NCI-H524 treated with DMSO at 0.1 percent for 48 hours (cell line): ENCODE measurements at regions not wholly inside any gene's neighbourhood (a gene's known extent, or its start where the extent isn't known, plus 50 kb on each side); places are given as distances from the start of the nearest gene placed in this dataset.
"Not testable (repeated sequence)": the region's sequence is repeated elsewhere in the genome, so short reads cannot be mapped to it uniquely, and the experiment has no call there.

Experiments
- DNase-seq: peaks from one replicate; lab custom pipeline; 2025; lab: John Stamatoyannopoulos, UW

DNA sequence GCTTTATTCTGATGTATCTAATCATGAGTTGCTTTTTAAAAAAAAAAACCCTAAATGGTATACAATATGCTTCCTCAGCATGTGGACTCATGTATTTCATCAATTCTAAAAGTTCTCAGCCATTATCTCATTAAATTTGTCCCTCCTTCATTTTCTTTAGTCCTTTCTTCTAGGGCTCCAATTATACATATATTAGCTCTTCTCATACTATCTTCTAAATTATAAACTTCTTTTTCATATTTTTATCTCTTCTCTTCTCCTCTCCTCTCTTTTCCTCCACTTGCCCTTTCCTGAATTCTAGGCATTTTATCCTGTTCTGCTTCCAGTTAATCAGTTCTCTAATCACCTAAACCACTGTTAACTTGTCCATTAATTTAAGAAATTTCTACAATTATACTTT lies 55.0 kb upstream of the IL33 start:
- DNase-seq, result no peak

DNA sequence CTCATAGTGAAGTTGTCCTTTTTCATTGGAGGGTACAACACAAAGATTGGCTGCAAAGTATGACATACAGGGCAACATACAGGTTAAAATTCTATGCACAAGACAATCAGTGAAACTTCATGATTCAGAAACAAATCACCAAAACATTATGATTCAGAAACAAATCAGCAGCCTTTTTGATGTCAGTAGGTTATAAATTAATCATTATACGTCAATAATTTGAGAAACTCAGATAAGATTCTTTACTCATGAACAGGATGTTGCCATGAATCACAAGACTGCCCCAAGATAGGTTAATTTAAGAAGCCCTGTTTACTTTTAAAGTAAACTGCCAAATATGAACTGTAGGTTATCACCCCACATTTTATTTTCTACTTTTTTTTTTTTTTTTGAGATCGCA lies 62.2 kb upstream of the IL33 start:
- no peak for DNase-seq

DNA sequence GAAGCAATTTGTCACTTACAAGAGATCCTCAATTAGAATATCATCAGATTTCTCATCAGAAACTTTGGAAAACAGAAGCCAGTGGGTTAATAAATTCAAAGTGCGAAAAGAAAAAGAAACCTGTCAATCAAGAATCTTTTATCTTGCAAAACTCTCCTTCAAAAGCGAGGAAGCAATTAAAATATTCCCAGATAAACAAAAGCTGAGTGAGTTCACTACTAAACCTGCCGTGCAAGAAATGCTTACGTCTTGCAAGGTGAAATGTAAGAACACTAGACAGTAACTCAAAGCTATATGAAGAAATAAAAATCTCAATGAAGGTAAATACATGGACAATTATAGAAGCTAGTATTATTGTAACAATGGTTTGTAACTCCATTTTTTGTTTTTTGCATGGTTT lies 62.8 kb upstream of the IL33 start:
- DNase-seq, result no peak

DNA sequence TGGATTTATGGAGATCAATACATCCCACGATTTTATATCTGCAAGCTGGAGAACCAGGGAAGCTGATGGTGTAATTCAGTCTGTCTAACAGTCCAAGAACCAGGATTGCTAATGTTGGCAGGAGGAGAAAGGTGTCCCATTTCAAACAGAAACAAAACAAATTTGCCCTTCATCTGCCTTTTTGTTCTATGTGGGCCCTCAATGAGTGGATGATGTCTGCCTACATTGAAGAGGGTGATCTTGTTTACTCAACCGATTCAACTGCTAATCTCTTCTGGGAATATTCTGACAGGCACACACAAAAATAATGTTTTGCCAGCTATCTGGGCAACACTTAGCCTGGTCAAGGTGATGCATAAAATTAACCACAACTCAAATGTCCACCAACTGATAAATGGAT lies 65.1 kb upstream of the IL33 start:
- no peak for DNase-seq

DNA sequence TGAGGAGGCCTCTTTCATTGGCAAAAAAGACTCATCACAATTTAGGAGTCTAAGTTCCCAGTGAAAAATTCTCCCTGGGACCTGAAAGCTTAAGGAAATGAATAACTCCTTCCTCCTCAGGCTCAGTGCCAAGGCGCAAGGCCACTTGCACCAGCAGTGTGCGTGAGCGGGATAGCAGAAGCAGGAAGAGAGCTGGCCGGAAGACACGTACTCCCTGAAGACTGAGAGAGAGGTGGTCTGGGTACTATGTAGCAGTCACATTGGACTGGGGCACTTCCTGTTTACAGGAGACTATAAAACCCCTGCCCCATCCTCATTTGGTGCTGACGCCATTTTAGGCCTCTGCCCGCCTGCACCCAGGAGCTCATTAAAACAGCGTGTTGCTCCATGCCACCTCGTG lies 66.3 kb upstream of the IL33 start:
- no peak for DNase-seq

DNA sequence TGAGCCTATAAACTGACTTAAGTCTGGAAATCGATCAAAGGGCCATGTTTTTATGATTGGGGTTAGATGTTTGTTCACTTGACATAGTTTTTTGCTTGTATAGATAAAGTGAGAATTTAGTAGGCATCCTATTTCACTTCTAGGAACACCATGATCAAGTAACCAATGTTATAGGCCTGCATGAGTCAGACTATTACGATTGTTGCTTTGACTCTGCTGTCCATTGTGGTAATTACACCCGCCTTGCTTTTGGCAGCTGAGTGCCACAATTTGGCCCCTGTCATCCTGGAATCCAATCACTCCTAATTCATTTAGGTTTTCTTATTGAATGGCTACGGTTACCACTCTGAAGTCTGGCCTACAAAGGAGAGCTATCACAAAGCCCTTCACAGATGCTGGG lies 67.8 kb upstream of the IL33 start:
- DNase-seq, result no peak

DNA sequence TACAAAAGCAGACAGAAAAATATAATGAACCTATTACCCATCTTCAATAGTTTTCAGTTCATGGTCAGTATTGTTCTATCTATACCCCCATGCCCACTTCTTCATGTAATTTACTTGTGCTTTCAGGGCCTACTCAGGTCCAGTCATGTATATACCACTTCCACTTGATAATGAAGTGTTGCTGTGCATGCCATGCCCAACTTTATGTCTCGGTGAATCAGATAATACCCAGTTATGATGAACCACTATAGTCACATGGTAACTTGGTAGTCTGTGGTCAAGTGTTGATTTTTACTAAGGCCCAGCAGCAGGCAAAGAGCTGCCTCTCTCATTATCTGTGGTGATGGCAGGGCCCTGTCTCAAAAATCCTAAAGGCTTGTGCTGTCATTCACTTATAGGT lies 70.7 kb upstream of the IL33 start:
- no peak for DNase-seq

DNA sequence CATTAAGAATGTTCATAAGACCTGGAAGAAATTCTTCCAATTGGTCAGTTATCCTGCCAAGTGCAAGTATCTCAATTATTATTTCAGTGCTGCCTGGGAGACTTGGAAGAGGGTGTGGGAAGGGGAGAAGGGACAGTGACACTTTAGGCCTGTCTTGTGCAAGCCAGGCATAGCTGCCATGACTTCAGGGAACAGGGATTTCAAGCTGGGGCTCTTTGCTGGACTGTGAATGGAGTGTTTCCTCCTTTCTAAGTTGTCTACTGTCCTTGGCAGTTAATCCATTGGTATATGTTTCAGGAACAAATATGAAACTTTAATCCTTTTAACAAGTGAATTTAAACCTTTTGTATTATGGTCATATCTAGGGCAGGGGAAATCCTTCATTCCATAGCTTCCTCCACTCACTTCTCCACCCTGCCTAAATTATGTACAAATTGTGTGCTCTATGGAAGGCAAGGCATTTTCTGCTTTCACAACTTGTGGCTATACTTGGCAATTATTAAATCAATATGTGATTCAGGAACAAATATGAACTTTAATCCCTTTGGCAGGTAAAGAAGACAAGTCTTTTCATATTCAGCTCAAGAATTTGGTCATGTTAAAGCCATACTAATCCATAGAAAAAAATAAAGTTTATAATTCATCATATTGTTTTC lies 72.7 kb upstream of the IL33 start:
- DNase-seq, result no peak

DNA sequence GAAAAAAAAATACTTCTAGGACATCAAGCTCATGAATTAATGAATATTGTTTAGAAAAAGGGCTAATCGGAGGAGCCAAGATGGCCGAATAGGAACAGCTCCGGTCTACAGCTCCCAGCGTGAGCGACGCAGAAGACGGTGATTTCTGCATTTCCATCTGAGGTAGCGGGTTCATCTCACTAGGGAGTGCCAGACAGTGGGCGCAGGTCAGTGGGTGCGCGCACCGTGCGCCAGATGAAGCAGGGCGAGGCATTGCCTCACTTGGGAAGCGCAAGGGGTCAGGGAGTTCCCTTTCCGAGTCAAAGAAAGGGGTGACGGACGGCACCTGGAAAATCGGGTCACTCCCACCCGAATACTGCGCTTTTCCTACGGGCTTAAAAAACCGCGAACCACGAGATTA lies 79.8 kb upstream of the IL33 start:
- not testable (repeated sequence) for DNase-seq

DNA sequence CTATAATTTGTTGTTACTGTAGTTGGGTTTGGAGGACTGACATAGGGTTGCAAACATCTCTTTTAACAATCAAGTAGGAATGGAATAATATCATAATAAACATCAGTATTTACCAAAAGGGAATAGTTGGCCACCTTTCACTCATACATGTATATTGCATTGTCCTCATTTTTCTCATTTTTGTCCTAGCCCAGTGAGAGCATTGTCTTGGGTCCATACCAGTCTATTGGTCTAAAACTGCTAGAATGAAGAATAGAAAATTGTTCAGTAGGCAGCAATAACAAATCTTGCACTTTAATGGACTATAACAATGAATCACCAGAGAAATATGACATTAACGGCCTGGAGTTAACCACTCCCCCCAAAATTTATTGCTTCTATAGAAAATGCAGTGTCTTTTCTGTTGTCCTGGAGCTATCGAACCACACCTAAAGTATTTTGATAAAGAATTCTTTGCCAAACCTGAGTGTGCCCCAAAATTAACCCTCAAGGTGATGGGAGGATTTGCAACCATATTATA lies 80.9 kb upstream of the IL33 start:
- DNase-seq, result no peak

DNA sequence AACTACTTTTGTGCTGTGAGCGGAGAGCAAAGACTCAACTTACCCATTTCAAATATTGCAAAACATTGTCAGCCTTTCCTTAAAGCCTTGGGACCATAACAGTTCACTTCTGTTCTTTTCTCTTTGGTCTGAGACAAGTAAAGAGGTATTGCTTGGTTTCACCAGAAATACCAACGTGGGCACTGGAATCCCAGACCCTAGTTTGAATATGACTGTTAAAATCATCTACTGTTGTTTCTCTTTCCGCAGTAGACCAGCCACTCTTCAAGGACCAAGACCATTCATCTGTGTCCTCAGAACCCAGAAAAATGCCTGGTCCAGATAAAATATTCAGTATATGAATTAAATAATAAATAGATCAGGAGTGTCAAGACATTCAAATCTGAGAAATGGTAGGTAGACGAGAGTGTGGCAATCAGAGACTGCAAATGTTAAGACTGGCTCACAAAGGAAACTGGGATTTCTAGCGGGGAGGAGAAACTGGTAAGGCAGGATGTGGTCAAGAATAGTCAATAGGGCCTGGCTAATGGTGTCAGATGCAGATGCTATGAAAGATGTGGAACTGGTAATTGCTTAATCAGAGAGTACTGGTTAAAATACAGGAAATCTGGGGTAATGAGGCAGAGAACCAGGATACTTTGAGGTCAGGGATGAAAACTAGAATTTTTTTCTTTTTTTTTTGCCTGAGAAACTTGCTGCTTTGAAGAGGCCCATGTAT lies 82.1 kb upstream of the IL33 start:
- no peak for DNase-seq

DNA sequence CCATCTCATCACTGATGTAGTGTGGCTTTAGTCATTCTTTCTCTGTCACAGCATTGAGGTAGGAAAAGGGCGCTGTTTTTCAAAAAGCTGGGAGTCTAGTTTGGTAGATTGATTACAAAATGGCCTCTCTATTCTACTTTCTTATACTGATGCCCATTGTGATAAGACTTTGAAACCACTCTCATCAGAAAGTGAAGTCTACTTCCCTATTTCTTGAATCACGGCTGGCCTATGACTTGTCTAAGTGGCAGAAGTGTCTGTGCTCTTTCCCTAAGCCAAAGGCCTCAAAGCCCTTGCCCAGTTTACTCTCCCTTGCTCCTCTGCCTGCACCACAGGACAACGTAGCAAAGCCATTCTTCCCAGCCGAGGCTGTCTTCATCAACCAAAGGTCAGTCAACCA lies 83.0 kb upstream of the IL33 start:
- no peak for DNase-seq

DNA sequence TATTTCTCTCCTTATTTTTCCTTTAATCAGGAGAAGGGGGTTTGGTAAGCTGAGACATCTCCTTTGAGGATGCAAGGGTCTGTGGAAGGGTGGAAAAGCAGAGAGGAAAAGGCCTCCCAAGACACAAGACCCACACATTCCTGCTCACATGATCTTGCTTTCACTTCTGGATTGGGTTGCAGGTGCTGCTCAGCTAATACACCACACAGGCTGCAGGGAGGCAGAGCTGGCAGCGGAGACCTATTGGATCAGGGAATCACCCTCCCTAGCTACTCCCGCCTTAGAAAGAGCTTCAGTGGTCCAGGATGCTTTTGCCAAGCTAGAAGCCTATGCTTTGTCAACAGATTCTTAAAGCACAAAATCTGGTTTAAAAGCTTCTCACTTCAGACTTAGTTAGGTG lies 87.6 kb upstream of the IL33 start:
- DNase-seq, result no peak

DNA sequence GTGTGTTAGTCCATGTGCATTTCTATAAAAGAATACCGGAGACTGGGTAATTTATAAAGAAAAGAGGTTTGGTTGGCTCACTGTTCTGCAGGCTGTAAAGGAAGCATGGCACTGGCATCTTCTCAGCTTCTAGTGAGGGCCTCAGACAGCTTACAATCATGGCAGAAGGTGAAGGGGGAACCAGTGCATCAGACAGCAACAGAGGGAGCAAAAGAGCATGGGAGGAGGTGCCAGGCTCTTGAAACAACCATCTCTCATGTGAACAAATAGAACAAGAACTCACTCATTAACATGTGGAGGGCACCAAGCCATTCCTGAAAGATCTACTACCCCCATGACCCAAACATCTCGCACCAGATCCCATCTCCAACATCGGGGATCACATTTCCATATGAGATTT lies 89.2 kb upstream of the IL33 start:
- DNase-seq, result no peak

DNA sequence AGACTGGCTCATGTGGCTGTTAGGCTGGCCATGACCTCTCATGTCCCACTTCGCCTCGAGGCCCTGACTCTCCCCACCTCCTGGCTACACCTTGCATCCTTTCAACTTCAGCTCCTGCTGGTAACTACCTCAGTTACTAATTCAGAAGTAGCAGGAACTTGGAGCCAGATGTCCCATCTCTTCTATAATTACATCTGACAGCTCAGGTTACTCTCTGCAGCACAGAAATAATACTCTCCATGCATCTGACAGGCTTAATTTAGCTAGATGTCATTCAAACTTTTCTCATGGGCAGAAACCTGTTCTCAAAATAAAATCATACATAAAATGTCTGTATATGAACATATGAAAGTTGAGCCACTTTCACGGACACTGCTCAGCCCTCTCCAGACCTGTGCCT lies 92.2 kb upstream of the IL33 start:
- DNase-seq, result peak; percentile 66

DNA sequence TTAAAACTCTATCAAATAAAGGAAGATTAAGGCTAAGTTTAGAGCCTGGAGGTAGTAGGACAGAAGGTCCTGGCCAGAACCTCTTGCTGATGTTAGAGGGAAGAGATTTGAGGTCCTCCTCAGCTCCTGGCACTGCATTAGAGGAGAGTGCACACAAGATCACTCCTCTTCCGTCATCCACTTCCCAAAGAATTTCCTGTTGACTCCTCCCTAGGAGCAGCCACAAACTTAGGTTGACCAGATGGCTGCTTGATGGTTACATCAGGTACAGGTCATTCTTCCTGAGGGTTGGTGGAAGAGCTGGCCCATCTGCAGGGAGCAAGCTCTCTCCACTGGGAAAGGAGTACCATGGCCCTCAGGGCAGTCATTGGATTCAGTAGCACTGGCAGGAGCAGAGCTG lies 93.9 kb upstream of the IL33 start:
- DNase-seq, result no peak

DNA sequence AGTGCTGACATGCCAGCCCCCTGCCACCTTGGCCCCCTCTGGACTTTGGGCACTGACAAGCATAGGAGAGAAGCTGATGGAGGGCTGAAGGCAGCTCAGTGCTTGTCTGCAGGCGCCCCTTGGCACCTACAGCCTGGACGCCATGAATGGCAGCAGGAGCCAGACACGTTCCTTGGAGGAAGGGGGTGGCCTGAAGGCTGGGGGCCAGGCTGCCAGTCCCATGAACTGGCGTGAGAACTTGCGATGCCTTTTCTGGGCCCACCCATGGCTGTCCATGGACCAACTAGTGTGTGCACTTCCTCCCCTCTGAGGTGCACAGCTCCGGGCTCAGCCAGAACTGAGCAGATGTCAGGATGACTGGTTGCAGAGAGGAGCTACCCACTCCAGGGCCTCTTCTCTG lies 99.0 kb upstream of the RANBP6 start:
- no peak for DNase-seq

DNA sequence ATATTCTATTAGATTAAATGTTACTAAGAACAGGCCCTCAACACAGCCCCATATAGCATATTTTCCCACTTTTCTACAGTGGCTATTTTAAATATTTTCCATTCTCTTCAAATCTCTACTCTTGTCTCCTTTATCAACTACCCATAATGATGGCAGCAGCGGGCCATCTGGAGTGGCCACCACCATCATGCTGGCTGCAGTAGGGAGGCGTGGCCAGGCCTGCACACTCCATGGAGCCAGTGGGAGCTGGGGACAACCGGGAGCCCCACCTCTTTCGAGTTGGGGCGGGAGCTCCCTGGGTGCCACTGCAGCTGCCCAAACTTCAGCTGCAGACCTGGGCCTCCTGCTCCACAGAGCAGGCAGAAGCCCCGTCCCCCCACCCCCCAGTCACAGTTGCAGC lies 98.4 kb upstream of the RANBP6 start:
- DNase-seq, result no peak

DNA sequence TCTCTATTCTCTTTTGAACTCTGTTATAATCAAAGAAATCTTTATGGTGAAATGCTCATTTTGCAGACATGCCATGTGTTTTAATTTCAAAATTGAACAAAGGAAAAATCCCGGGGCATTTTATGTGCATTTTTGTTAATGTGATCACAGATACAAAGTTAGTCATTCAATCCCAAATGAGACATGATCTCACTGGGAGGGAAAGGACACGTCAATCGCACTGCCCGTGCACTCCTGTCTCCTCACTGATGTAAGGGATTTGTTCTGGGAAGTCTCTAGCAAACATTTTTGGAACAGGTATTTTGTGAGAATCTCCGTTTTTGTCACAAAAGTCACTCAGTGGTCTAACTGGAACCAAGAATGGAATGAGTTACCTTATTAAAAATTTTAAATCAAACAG lies 97.9 kb upstream of the RANBP6 start:
- no peak for DNase-seq

DNA sequence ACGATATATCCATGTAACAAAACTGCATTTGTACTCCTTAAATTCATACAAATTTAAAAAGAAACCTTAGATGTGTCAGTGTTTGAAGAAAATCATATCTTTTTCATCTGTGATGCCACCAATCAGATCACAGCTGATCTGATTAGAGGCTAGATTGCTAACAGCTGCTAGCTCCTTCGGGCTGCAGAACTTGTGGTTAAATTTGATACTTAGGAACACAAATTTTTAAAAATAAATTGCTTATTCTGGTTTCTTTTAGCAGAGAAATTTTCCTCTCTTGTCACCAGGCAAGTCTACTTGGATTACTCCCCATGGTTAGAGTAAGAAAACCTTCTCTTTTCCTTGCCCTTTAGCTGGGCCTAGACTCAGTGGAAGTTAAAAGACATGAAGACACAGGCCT lies 94.6 kb upstream of the RANBP6 start:
- DNase-seq, result no peak

DNA sequence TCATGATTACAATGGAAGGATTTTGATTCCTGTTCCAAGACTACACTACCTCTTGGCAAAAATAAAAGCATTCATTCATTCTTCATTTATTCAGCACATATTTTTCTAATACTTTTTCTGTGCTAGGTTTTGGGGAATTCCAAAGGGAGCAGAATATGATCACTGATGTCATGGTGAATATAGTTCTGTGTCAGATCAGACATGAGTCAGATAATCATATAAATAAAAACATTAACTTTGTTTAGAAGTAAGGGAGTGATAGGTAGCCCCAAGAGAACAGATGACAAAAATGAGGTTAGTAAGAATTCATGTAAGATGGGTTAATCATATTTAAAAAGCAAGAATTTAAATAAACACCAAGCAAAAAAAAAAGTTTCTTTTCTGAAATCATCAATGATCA lies 94.1 kb upstream of the RANBP6 start:
- no peak for DNase-seq

DNA sequence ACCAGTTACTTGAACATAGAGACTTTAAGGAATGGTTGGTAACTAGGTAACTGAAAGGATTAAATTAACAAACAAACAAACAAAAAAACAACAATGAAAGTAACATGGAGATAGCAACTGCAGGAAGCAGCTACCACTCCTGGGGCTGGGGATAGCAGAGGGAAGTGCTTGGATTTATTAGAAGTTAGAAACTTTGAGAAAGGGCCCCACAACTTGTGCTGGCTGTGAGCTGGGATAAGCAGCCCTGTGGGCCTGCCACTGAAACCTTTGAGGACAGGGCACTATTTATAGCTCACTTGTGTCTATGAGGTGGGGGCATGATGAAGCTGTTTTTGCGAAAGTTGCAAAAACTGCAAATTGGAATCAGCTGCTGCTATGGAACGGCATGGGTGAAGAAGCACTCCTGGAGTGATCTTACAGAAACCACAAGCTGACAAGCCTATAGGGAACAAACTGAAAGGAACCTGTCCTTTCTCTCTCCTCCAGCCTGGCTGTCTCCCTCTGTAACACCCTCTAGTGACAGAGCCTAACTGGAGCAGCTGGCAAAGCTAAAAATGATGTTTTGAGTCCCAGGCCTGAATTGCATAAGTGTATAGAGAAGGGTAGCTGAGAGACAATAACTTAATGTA lies 91.4 kb upstream of the RANBP6 start:
- DNase-seq, result no peak

DNA sequence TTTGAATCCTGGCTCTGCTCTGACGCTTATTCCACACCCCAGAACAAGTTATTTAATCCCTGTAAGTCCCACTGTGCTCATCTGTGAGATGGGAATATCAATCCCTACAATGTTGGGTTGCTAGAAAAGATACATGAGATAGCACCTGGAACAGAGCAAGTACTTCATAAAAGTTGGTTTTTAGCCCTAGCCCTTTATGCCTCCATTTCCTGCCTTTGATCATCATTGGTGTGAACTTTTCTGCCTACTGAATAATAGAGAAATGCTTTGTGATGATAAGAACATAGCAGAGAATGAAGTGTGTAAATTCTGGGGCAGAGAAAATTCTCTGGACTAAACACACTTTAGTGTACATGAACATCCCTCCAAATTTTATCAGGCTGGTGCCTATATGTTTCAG lies 90.3 kb upstream of the RANBP6 start:
- no peak for DNase-seq

DNA sequence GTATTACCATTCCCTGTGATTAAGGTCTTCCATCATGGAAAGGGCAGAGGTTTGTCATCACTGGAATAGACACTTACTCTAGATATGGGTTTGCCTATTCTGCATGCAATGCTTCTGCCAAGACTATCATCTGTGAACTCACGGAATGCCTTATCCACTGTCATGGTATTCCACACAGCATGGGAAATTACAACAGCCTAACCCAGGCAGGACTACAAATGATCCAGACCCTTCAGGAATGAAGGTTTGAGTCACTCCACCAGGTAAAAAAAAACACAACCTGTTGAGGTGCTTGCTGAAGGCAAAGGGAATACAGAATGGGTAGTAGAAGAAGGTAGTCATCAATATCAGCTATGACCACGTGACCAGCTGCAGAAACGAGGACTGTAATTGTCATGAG lies 89.0 kb upstream of the RANBP6 start:
- DNase-seq, result not testable (repeated sequence)
